B cell (primary cell): ENCODE measurements at regions not wholly inside any gene's neighbourhood (a gene's known extent, or its start where the extent isn't known, plus 50 kb on each side); places are given as distances from the start of the nearest gene placed in this dataset.

Source experiments
- ATAC-seq: fragments of 200-7000 bp; cut with Tn5 transposase; one replicate; pipeline ENCODE4 v1.10.0; 2021; ENCODE audit warnings: low read depth, mild to moderate bottlenecking, moderate number of reproducible peaks, moderate library complexity
- CTCF ChIA-PET: fragments of 350-600 bp; sonication (Branson Sonifier 250); formaldehyde crosslinking; loops from one replicate; lab custom pipeline; 2021; ENCODE audit warnings: antibody characterized with exemption, inconsistent platforms; lab: Charles Lee
- POLR2A ChIA-PET: fragments of 350-600 bp; sonication (Branson Sonifier 250); formaldehyde crosslinking; loops from one replicate; lab custom pipeline; 2021; ENCODE audit warnings: antibody characterized with exemption; lab: Charles Lee
- DNase-seq: peaks from one replicate; pipeline ENCODE4 v3.0.0; 2013
- H2AFZ ChIP-seq: 2 replicates; pipeline ENCODE4 v1.6.1; 2012; ENCODE audit warnings: mild to moderate bottlenecking, low read depth, low read length; ENCODE audit not compliant: insufficient read depth, poor library complexity, severe bottlenecking
- H3K27ac ChIP-seq, 2 donors: 1 replicate in 1 of 2; 2 replicates in 1 of 2; pipeline ENCODE4 v1.5.1; 2012 to 2013; ENCODE audit warnings: low read length in 2 of 2, mild to moderate bottlenecking in 2 of 2, moderate library complexity in 1 of 2
- H3K27me3 ChIP-seq, 4 experiments: fragments of 200-600 bp in 1 of 4; sonication (generic) in 1 of 4; replicated peaks in 1 of 4; 1 replicate in 2 of 4; 2 replicates in 2 of 4; pipeline versions ENCODE4 v1.6.1 to v1.7.0; 2013 to 2016; ENCODE audit warnings: low read length in 3 of 4, mild to moderate bottlenecking in 2 of 4, mixed read lengths in 1 of 4, moderate library complexity in 1 of 4; ENCODE audit not compliant: insufficient read depth in 4 of 4, control insufficient read depth in 3 of 4; ENCODE audit errors: control extremely low read depth in 1 of 4
- H3K36me3 ChIP-seq, 2 experiments: replicated peaks in 1 of 2; 1 replicate in 1 of 2; 2 replicates in 1 of 2; pipeline versions ENCODE4 v1.6.1 to v1.7.1; 2013; ENCODE audit warnings: low read length in 1 of 2; ENCODE audit not compliant: insufficient read depth in 2 of 2, control insufficient read depth in 1 of 2; ENCODE audit errors: control extremely low read depth in 1 of 2, extremely low read depth in 1 of 2
- H3K4me1 ChIP-seq, 2 donors: fragments of 200-600 bp in 1 of 2; sonication (generic) in 1 of 2; 1 replicate in 1 of 2; 2 replicates in 1 of 2; pipeline versions ENCODE4 v1.5.1 to v1.6.1; 2013 to 2017; ENCODE audit warnings: low read length in 2 of 2; ENCODE audit not compliant: control insufficient read depth in 2 of 2, insufficient read depth in 2 of 2
- H3K4me2 ChIP-seq: replicated peaks from 2 replicates; pipeline ENCODE3; 2012; ENCODE audit warnings: mild to moderate bottlenecking, low read depth, low read length; ENCODE audit not compliant: poor library complexity, severe bottlenecking
- H3K4me3 ChIP-seq, 5 experiments: fragments of 200-600 bp in 1 of 5; sonication (generic) in 1 of 5; 1 replicate in 3 of 5; 2 replicates in 2 of 5; pipeline versions ENCODE4 v1.5.1 to v1.7.0; 2011 to 2016; ENCODE audit warnings: low read length in 4 of 5, mild to moderate bottlenecking in 4 of 5, low read depth in 2 of 5, control low read depth in 1 of 5, moderate library complexity in 1 of 5; ENCODE audit not compliant: insufficient read depth in 1 of 5; ENCODE audit errors: control extremely low read depth in 1 of 5, extremely low read depth in 1 of 5
- H3K79me2 ChIP-seq: fragments of 200-600 bp; sonication (generic); one replicate; pipeline ENCODE4 v1.6.0; 2016; ENCODE audit warnings: low read length; ENCODE audit not compliant: control insufficient read depth, insufficient read depth
- H3K9ac ChIP-seq: fragments of 200-600 bp; sonication (generic); 2 replicates; pipeline ENCODE4 v1.6.1; 2017; ENCODE audit warnings: mild to moderate bottlenecking, low read length, moderate library complexity
- H3K9me3 ChIP-seq, 3 donors: one replicate each; pipeline versions ENCODE4 v1.6.1 to v1.7.1; 2013; ENCODE audit warnings: low read length in 2 of 3; ENCODE audit not compliant: control insufficient read depth in 2 of 3, insufficient read depth in 1 of 3; ENCODE audit errors: control extremely low read depth in 1 of 3
- H4K20me1 ChIP-seq: 2 replicates; pipeline ENCODE4 v1.6.0; 2012; ENCODE audit warnings: mild to moderate bottlenecking, low read length; ENCODE audit not compliant: insufficient read depth, control insufficient read depth, poor library complexity, severe bottlenecking
- H3K27ac Mint-ChIP-seq: one replicate; pipeline ENCODE4 v1.8.0; 2021; ENCODE audit warnings: mixed read lengths
- H3K27me3 Mint-ChIP-seq: one replicate; pipeline ENCODE4 v1.8.0; 2021; ENCODE audit warnings: mixed read lengths
- H3K4me1 Mint-ChIP-seq: one replicate; pipeline ENCODE4 v1.8.0; 2021; ENCODE audit warnings: mixed read lengths
- H3K4me3 Mint-ChIP-seq: one replicate; pipeline ENCODE4 v1.8.0; 2021; ENCODE audit warnings: mixed read lengths
- H3K9me3 Mint-ChIP-seq: one replicate; pipeline ENCODE4 v1.8.0; 2022; ENCODE audit warnings: mixed read lengths; ENCODE audit not compliant: insufficient read depth
- EZH2 ChIP-seq: IDR thresholded peaks from 2 replicates; pipeline ENCODE4 v1.6.1; 2012; ENCODE audit warnings: borderline replicate concordance, low read depth, mild to moderate bottlenecking, moderate library complexity, low read length; ENCODE audit not compliant: insufficient read depth, poor library complexity, severe bottlenecking
- WGBS: methylation state at CpG from one replicate; pipeline ENCODE4 v1.1.5; 2013; ENCODE audit warnings: missing lambda C conversion rate; ENCODE audit not compliant: insufficient coverage; 5-methylcytosine and 5-hydroxymethylcytosine counted together
- intact Hi-C: fragments of 100-400 bp; cut with micrococcal nuclease; formaldehyde crosslinking; loops from one replicate; pipeline ENCODE4 v1.10.0; 2022
- TF ChIP-seq, protein P1 (sequence below): fragments of 200-600 bp; IDR thresholded peaks from one replicate; pipeline ENCODE4 v1.8.0; 2022; ENCODE audit warnings: antibody characterized with exemption, mild to moderate bottlenecking

DNA sequence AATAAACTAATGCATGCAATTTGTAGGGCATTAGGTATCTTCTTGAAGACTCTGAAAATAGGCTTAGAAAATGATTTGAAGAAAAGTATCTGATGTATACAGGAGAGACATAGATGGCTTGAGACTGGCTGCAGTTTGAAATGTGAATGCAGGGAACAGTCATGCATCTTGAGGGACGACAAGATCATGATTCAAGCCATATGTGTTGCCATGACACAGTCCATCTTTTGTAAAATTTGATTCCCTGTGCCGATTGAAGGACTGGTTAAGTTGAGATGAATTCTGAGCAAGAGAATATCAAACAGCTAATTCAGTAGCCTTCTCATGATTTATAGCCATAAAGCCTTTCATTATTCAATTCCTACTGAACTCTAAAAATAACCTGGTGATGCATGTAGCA lies 231.6 kb downstream of the CASP12 start:
- WGBS, result 57% methylated on average over 1 of the region's 2 CpGs
- TF ChIP-seq EZH2, result no peak
- TF ChIP-seq, protein P1, sequence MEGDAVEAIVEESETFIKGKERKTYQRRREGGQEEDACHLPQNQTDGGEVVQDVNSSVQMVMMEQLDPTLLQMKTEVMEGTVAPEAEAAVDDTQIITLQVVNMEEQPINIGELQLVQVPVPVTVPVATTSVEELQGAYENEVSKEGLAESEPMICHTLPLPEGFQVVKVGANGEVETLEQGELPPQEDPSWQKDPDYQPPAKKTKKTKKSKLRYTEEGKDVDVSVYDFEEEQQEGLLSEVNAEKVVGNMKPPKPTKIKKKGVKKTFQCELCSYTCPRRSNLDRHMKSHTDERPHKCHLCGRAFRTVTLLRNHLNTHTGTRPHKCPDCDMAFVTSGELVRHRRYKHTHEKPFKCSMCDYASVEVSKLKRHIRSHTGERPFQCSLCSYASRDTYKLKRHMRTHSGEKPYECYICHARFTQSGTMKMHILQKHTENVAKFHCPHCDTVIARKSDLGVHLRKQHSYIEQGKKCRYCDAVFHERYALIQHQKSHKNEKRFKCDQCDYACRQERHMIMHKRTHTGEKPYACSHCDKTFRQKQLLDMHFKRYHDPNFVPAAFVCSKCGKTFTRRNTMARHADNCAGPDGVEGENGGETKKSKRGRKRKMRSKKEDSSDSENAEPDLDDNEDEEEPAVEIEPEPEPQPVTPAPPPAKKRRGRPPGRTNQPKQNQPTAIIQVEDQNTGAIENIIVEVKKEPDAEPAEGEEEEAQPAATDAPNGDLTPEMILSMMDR, result no peak
- ATAC-seq, result no peak
- H3K4me1 Mint-ChIP-seq, result no peaks in the 10 kb centered on the region
- Histone ChIP-seq H3K79me2 (no peaks in the 10 kb centered on the region), H3K9ac (no peak overlapping the region), H3K27ac (no peak overlapping the region), H3K4me1 (no peaks in the 10 kb centered on the region), H2AFZ (no peak overlapping the region), H4K20me1 (no peaks in the 10 kb centered on the region), H3K9me3 (no peaks in the 10 kb centered on the region), H3K27me3 (no peaks in the 10 kb centered on the region), H3K4me3 (no peak overlapping the region), H3K4me2 (no peak overlapping the region), H3K36me3 (no peaks in the 10 kb centered on the region)
- CTCF ChIA-PET, result no interaction called here
- no peak overlapping the region for H3K27ac Mint-ChIP-seq
- intact Hi-C loops, result no loop called here
- H3K9me3 Mint-ChIP-seq, result no peaks in the 10 kb centered on the region
- H3K4me3 Mint-ChIP-seq, result no peak overlapping the region
- peaks cover 12% of the 10 kb centered on the region for H3K27me3 Mint-ChIP-seq
- DNase-seq, result no peak
- POLR2A ChIA-PET, result no interaction called here

DNA sequence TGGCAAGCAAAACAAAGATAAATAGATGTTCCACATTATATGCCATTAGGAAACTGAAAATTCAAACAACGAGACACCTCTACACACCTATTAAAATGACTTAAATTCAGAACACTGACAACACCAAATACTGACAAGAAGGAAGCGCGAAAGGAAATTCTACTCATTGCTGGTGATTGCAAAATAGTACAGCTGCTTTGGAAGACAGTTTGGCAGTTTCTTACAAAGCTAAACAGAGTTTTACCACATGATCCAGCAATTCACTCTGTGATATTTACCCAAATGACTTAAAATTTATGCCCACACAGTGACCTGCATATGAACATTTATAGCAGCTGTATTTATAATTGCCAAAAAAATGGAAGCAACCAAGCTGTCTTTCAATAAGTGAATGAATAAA lies 232.6 kb downstream of the CASP12 start:
- no peaks in the 10 kb centered on the region for H3K4me1 Mint-ChIP-seq
- Histone ChIP-seq H3K27ac (no peak overlapping the region), H3K27me3 (no peaks in the 10 kb centered on the region), H3K36me3 (no peaks in the 10 kb centered on the region), H3K9ac (no peak overlapping the region), H3K4me1 (no peaks in the 10 kb centered on the region), H3K4me2 (no peak overlapping the region), H3K4me3 (no peak overlapping the region), H3K79me2 (no peaks in the 10 kb centered on the region), H4K20me1 (no peaks in the 10 kb centered on the region), H3K9me3 (no peaks in the 10 kb centered on the region), H2AFZ (no peak overlapping the region)
- CTCF ChIA-PET, result no interaction called here
- peaks cover 12% of the 10 kb centered on the region for H3K27me3 Mint-ChIP-seq
- DNase-seq (no peak), ATAC-seq (no peak)
- H3K4me3 Mint-ChIP-seq, result no peak overlapping the region
- POLR2A ChIA-PET, result no interaction called here
- intact Hi-C loops, result no loop called here
- TF ChIP-seq, protein P1, result no peak
- TF ChIP-seq EZH2, result no peak
- no peak overlapping the region for H3K27ac Mint-ChIP-seq
- H3K9me3 Mint-ChIP-seq, result no peaks in the 10 kb centered on the region
- 0% methylated on average over 1 of the region's 3 CpGs for WGBS
